ENCODE measurements at regions not wholly inside any gene's neighbourhood (a gene's known extent, or its start where the extent isn't known, plus 50 kb on each side); places are given as distances from the start of the nearest gene placed in this dataset.

GRCh38 chrX:3527811-3528210 lies 181.4 kb upstream of the MXRA5 start:
- no peak for TF ChIP-seq CTCF (IDR thresholded peaks at IDR 0.05; ENCODE audit: low read depth, low read length, missing input control)
- TF ChIP-seq SP1 (IDR thresholded peaks at IDR 0.05): no peak
- TF ChIP-seq YY1 (IDR thresholded peaks at IDR 0.05): no peak
- no peak for TF ChIP-seq TAF1 (conservative IDR thresholded peaks at IDR 0.05)
- TF ChIP-seq GABPA (IDR thresholded peaks at IDR 0.05 in 1 of 2, conservative IDR thresholded peaks at IDR 0.05 in 1 of 2): no peak
- TF ChIP-seq JUND (IDR thresholded peaks at IDR 0.05): no peak
- no peak for TF ChIP-seq RAD21 (IDR thresholded peaks at IDR 0.05)
- TF ChIP-seq ATF3 (IDR thresholded peaks at IDR 0.05): no peak
- TF ChIP-seq ZBTB33 (IDR thresholded peaks at IDR 0.05): no peak
- TF ChIP-seq FOXA1 (IDR thresholded peaks at IDR 0.05): no peak

Data from liver (tissue), 3 donors.